SK-N-MC (cell line): ENCODE measurements at regions not wholly inside any gene's neighbourhood (a gene's known extent, or its start where the extent isn't known, plus 50 kb on each side); places are given as distances from the start of the nearest gene placed in this dataset.

Experiments used
- EZH2 ChIP-seq: fragments of 200-600 bp; sonication (generic); IDR thresholded peaks from one replicate; pipeline ENCODE4 v1.6.1; 2017; ENCODE audit warnings: antibody characterized with exemption
- FOXP2 ChIP-seq: optimal IDR thresholded peaks from 2 replicates; pipeline ENCODE3; 2011; ENCODE audit warnings: mild to moderate bottlenecking, moderate library complexity; ENCODE audit not compliant: insufficient read depth; ENCODE audit errors: extremely low read length, control extremely low read depth
- POLR2AphosphoS5 ChIP-seq: IDR thresholded peaks from 2 replicates; pipeline ENCODE4 v1.6.1; 2012; ENCODE audit warnings: mild to moderate bottlenecking, low read depth, low read length, borderline replicate concordance

GRCh38 chr4:89496851-89497250 is 189.3 kb upstream of the GPRIN3 start:
- TF ChIP-seq EZH2 (no peak), POLR2AphosphoS5 (no peak), FOXP2 (no peak)
